ENCODE measurements at regions not wholly inside any gene's neighbourhood (a gene's known extent, or its start where the extent isn't known, plus 50 kb on each side); places are given as distances from the start of the nearest gene placed in this dataset.

GRCh38 chr4:184955636-184956035 is 62.7 kb upstream of the HELT start:
- Histone ChIP-seq H2AFZ (ENCODE audit: low read length) (no peak overlapping the region), H3K27me3 (ENCODE audit: control insufficient read depth, insufficient read depth, low read length) (no peaks in the 10 kb centered on the region), H3K4me2 (ENCODE audit: extremely low read depth, insufficient read depth, low read length) (no peak overlapping the region), H3K4me1 (ENCODE audit: control insufficient read depth, extremely low read depth, insufficient read depth, low read length) (no peaks in the 10 kb centered on the region), H3K36me3 (ENCODE audit: control insufficient read depth, insufficient read depth, low read length) (no peaks in the 10 kb centered on the region), H3K9me3 (ENCODE audit: control insufficient read depth, insufficient read depth, low read depth, low read length) (no peaks in the 10 kb centered on the region), H3K27ac (ENCODE audit: insufficient read depth, low read length) (no peak overlapping the region), H3K79me2 (ENCODE audit: control insufficient read depth, insufficient read depth, low read length) (no peaks in the 10 kb centered on the region), H3K9ac (ENCODE audit: insufficient read depth, low read length) (no peak overlapping the region), H3K4me3 (replicated peaks in 1 of 4; ENCODE audit: control extremely low read depth in 1 of 4, insufficient read depth in 1 of 4, low read depth in 3 of 4, low read length in 4 of 4) (no peak overlapping the region), H4K20me1 (ENCODE audit: control insufficient read depth, extremely low read depth, insufficient read depth, low read length) (no peaks in the 10 kb centered on the region)
- TF ChIP-seq CTCF (conservative IDR thresholded peaks at IDR 0.05 in 1 of 2, IDR thresholded peaks at IDR 0.05 in 1 of 2; ENCODE audit: low read depth in 1 of 2, low read length in 2 of 2) (no peak), EZH2 (IDR thresholded peaks at IDR 0.05; ENCODE audit: low read length, missing control alignments) (no peak)
- no peak for DNase-seq (ENCODE audit: low read depth in 2 of 2)

GRCh38 chr4:184957446-184958115 is 60.7 kb upstream of the HELT start:
- no peaks in the 10 kb centered on the region for H3K79me2 ChIP-seq (ENCODE audit: control insufficient read depth, insufficient read depth, low read length)
- no peak overlapping the region for H3K9ac ChIP-seq (ENCODE audit: insufficient read depth, low read length)
- H3K27me3 ChIP-seq (ENCODE audit: control insufficient read depth, insufficient read depth, low read length) = no peaks in the 10 kb centered on the region
- no peak overlapping the region for H3K27ac ChIP-seq (ENCODE audit: insufficient read depth, low read length)
- H3K9me3 ChIP-seq (ENCODE audit: control insufficient read depth, insufficient read depth, low read depth, low read length) = no peaks in the 10 kb centered on the region
- DNase-seq (ENCODE audit: low read depth in 2 of 2) = no peak
- no peaks in the 10 kb centered on the region for H4K20me1 ChIP-seq (ENCODE audit: control insufficient read depth, extremely low read depth, insufficient read depth, low read length)
- H3K4me1 ChIP-seq (ENCODE audit: control insufficient read depth, extremely low read depth, insufficient read depth, low read length) = no peaks in the 10 kb centered on the region
- no peak for TF ChIP-seq EZH2 (IDR thresholded peaks at IDR 0.05; ENCODE audit: low read length, missing control alignments)
- no peak for TF ChIP-seq CTCF (conservative IDR thresholded peaks at IDR 0.05 in 1 of 2, IDR thresholded peaks at IDR 0.05 in 1 of 2; ENCODE audit: low read depth in 1 of 2, low read length in 2 of 2)
- no peaks in the 10 kb centered on the region for H3K36me3 ChIP-seq (ENCODE audit: control insufficient read depth, insufficient read depth, low read length)
- no peak overlapping the region for H3K4me3 ChIP-seq (replicated peaks in 1 of 4; ENCODE audit: control extremely low read depth in 1 of 4, insufficient read depth in 1 of 4, low read depth in 3 of 4, low read length in 4 of 4)
- no peak overlapping the region for H3K4me2 ChIP-seq (ENCODE audit: extremely low read depth, insufficient read depth, low read length)
- no peak overlapping the region for H2AFZ ChIP-seq (ENCODE audit: low read length)

GRCh38 chr4:184958127-184958922 is 60.0 kb upstream of the HELT start:
- Histone ChIP-seq H3K27ac (ENCODE audit: insufficient read depth, low read length) (no peak overlapping the region), H3K4me1 (ENCODE audit: control insufficient read depth, extremely low read depth, insufficient read depth, low read length) (no peaks in the 10 kb centered on the region), H3K27me3 (ENCODE audit: control insufficient read depth, insufficient read depth, low read length) (no peaks in the 10 kb centered on the region), H3K79me2 (ENCODE audit: control insufficient read depth, insufficient read depth, low read length) (no peaks in the 10 kb centered on the region), H4K20me1 (ENCODE audit: control insufficient read depth, extremely low read depth, insufficient read depth, low read length) (no peaks in the 10 kb centered on the region), H3K9ac (ENCODE audit: insufficient read depth, low read length) (no peak overlapping the region), H3K9me3 (ENCODE audit: control insufficient read depth, insufficient read depth, low read depth, low read length) (no peaks in the 10 kb centered on the region), H2AFZ (ENCODE audit: low read length) (no peak overlapping the region), H3K4me3 (replicated peaks in 1 of 4; ENCODE audit: control extremely low read depth in 1 of 4, insufficient read depth in 1 of 4, low read depth in 3 of 4, low read length in 4 of 4) (no peak overlapping the region), H3K4me2 (ENCODE audit: extremely low read depth, insufficient read depth, low read length) (no peak overlapping the region), H3K36me3 (ENCODE audit: control insufficient read depth, insufficient read depth, low read length) (no peaks in the 10 kb centered on the region)
- no peak for DNase-seq (ENCODE audit: low read depth in 2 of 2)
- TF ChIP-seq EZH2 (IDR thresholded peaks at IDR 0.05; ENCODE audit: low read length, missing control alignments) = no peak
- no peak for TF ChIP-seq CTCF (conservative IDR thresholded peaks at IDR 0.05 in 1 of 2, IDR thresholded peaks at IDR 0.05 in 1 of 2; ENCODE audit: low read depth in 1 of 2, low read length in 2 of 2)

Measured in fibroblast of lung (primary cell).